ENCODE measurements at regions not wholly inside any gene's neighbourhood (a gene's known extent, or its start where the extent isn't known, plus 50 kb on each side); places are given as distances from the start of the nearest gene placed in this dataset.

DNA sequence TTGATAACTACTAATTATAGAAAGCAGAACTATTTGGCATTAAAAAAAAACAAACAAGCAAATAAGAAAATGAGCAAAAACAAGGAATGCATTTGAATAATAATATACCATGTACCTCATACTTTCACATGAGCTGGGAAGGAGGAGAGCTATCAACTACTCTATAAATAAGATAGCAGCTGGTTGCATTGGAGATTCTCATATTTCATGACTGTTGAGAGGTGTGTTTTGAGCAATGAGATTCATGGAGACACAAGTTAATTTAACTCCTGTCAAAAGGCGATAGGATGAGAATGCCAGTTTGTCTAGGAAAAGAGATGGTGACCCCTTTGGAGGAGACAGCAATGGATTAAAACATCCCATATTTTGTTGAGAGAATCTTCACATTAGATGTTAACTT is 348.8 kb upstream of the SPTLC3 start:
- no peaks in the 10 kb centered on the region for H3K27me3 ChIP-seq (ENCODE audit: control insufficient read depth, insufficient read depth, low read length)
- no peak for DNase-seq (ENCODE audit: low read depth in 2 of 2)
- H3K4me1 ChIP-seq (ENCODE audit: control insufficient read depth, extremely low read depth, insufficient read depth, low read length): no peaks in the 10 kb centered on the region
- H3K79me2 ChIP-seq (ENCODE audit: control insufficient read depth, insufficient read depth, low read length): no peaks in the 10 kb centered on the region
- H4K20me1 ChIP-seq (ENCODE audit: control insufficient read depth, extremely low read depth, insufficient read depth, low read length): no peaks in the 10 kb centered on the region
- H3K4me3 ChIP-seq (replicated peaks in 1 of 4; ENCODE audit: control extremely low read depth in 1 of 4, insufficient read depth in 1 of 4, low read depth in 3 of 4, low read length in 4 of 4): no peak overlapping the region
- H3K9ac ChIP-seq (ENCODE audit: insufficient read depth, low read length): no peak overlapping the region
- H3K9me3 ChIP-seq (ENCODE audit: control insufficient read depth, insufficient read depth, low read depth, low read length): no peaks in the 10 kb centered on the region
- TF ChIP-seq, protein P1, sequence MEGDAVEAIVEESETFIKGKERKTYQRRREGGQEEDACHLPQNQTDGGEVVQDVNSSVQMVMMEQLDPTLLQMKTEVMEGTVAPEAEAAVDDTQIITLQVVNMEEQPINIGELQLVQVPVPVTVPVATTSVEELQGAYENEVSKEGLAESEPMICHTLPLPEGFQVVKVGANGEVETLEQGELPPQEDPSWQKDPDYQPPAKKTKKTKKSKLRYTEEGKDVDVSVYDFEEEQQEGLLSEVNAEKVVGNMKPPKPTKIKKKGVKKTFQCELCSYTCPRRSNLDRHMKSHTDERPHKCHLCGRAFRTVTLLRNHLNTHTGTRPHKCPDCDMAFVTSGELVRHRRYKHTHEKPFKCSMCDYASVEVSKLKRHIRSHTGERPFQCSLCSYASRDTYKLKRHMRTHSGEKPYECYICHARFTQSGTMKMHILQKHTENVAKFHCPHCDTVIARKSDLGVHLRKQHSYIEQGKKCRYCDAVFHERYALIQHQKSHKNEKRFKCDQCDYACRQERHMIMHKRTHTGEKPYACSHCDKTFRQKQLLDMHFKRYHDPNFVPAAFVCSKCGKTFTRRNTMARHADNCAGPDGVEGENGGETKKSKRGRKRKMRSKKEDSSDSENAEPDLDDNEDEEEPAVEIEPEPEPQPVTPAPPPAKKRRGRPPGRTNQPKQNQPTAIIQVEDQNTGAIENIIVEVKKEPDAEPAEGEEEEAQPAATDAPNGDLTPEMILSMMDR (conservative IDR thresholded peaks at IDR 0.05 in 1 of 2, IDR thresholded peaks at IDR 0.05 in 1 of 2; ENCODE audit: low read depth in 1 of 2, low read length in 2 of 2): no peak
- no peak overlapping the region for H3K4me2 ChIP-seq (ENCODE audit: extremely low read depth, insufficient read depth, low read length)
- H3K27ac ChIP-seq (ENCODE audit: insufficient read depth, low read length): no peak overlapping the region
- no peaks in the 10 kb centered on the region for H3K36me3 ChIP-seq (ENCODE audit: control insufficient read depth, insufficient read depth, low read length)
- H2AFZ ChIP-seq (ENCODE audit: low read length): no peak overlapping the region

DNA sequence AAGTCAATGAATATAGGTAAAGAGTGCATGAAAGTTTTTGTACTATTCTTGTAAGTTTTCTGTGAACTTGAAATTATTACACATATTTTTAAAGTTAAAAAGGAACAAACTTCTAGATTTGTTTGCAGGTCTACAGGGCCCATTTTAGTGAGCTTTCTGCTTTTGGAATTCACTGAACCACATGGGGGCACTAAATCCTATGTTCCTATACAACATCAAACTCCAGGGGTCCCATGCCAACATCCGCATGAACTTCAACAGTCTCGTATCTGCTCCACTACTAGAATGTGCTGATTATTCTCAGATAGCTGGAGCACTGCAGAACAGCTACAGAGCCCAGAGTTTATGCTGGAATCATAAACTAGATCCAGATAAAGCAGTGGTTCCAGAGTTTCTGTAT is 347.9 kb upstream of the SPTLC3 start:
- Histone ChIP-seq H3K9ac (ENCODE audit: insufficient read depth, low read length) (no peak overlapping the region), H4K20me1 (ENCODE audit: control insufficient read depth, extremely low read depth, insufficient read depth, low read length) (no peaks in the 10 kb centered on the region), H3K36me3 (ENCODE audit: control insufficient read depth, insufficient read depth, low read length) (no peaks in the 10 kb centered on the region), H3K9me3 (ENCODE audit: control insufficient read depth, insufficient read depth, low read depth, low read length) (no peaks in the 10 kb centered on the region), H3K4me2 (ENCODE audit: extremely low read depth, insufficient read depth, low read length) (no peak overlapping the region), H2AFZ (ENCODE audit: low read length) (no peak overlapping the region), H3K79me2 (ENCODE audit: control insufficient read depth, insufficient read depth, low read length) (no peaks in the 10 kb centered on the region), H3K4me1 (ENCODE audit: control insufficient read depth, extremely low read depth, insufficient read depth, low read length) (no peaks in the 10 kb centered on the region), H3K27ac (ENCODE audit: insufficient read depth, low read length) (no peak overlapping the region), H3K27me3 (ENCODE audit: control insufficient read depth, insufficient read depth, low read length) (no peaks in the 10 kb centered on the region), H3K4me3 (replicated peaks in 1 of 4; ENCODE audit: control extremely low read depth in 1 of 4, insufficient read depth in 1 of 4, low read depth in 3 of 4, low read length in 4 of 4) (no peak overlapping the region)
- DNase-seq (ENCODE audit: low read depth in 2 of 2): no peak
- no peak for TF ChIP-seq EZH2 (IDR thresholded peaks at IDR 0.05; ENCODE audit: low read length, missing control alignments)
- TF ChIP-seq, protein P1 (conservative IDR thresholded peaks at IDR 0.05 in 1 of 2, IDR thresholded peaks at IDR 0.05 in 1 of 2; ENCODE audit: low read depth in 1 of 2, low read length in 2 of 2): no peak

DNA sequence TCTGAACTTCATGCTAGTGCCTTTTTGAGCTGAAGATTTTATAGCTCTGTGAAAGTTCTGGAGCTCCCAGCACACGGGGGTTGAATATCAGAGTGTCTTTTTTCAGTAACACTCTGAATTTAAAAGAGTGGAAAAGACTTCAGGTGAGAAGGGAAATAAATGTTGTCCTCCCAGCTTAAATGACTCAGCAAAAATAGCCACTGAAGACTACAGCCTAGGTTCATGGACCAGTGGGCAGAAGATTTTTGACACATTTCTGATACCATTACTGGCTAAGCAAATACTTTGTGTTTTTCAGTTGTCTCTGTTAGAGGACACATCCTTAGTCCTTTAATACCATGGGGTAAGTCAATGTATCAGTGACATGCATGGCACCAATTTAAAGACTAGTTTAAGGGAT is 338.5 kb upstream of the SPTLC3 start:
- Histone ChIP-seq H3K4me1 (ENCODE audit: control insufficient read depth, extremely low read depth, insufficient read depth, low read length) (no peaks in the 10 kb centered on the region), H3K27me3 (ENCODE audit: control insufficient read depth, insufficient read depth, low read length) (no peaks in the 10 kb centered on the region), H3K9me3 (ENCODE audit: control insufficient read depth, insufficient read depth, low read depth, low read length) (no peaks in the 10 kb centered on the region), H3K79me2 (ENCODE audit: control insufficient read depth, insufficient read depth, low read length) (no peaks in the 10 kb centered on the region), H3K4me3 (replicated peaks in 1 of 4; ENCODE audit: control extremely low read depth in 1 of 4, insufficient read depth in 1 of 4, low read depth in 3 of 4, low read length in 4 of 4) (no peak overlapping the region), H3K9ac (ENCODE audit: insufficient read depth, low read length) (no peak overlapping the region), H2AFZ (ENCODE audit: low read length) (no peak overlapping the region), H3K36me3 (ENCODE audit: control insufficient read depth, insufficient read depth, low read length) (no peaks in the 10 kb centered on the region), H4K20me1 (ENCODE audit: control insufficient read depth, extremely low read depth, insufficient read depth, low read length) (no peaks in the 10 kb centered on the region), H3K4me2 (ENCODE audit: extremely low read depth, insufficient read depth, low read length) (no peak overlapping the region), H3K27ac (ENCODE audit: insufficient read depth, low read length) (no peak overlapping the region)
- no peak for DNase-seq (ENCODE audit: low read depth in 2 of 2)
- TF ChIP-seq, protein P1 (conservative IDR thresholded peaks at IDR 0.05 in 1 of 2, IDR thresholded peaks at IDR 0.05 in 1 of 2; ENCODE audit: low read depth in 1 of 2, low read length in 2 of 2): no peak
